Hematopoietic multipotent progenitor cell treated with erythropoietin and hydrocortisone succinate and interleukin-3 and kit ligand, for 4 days (in vitro differentiated cells): ENCODE measurements at regions not wholly inside any gene's neighbourhood (a gene's known extent, or its start where the extent isn't known, plus 50 kb on each side); places are given as distances from the start of the nearest gene placed in this dataset.

Experiments used
- DNase-seq: peaks from one replicate; pipeline ENCODE4 v3.0.0-alpha.2; 2015

DNA sequence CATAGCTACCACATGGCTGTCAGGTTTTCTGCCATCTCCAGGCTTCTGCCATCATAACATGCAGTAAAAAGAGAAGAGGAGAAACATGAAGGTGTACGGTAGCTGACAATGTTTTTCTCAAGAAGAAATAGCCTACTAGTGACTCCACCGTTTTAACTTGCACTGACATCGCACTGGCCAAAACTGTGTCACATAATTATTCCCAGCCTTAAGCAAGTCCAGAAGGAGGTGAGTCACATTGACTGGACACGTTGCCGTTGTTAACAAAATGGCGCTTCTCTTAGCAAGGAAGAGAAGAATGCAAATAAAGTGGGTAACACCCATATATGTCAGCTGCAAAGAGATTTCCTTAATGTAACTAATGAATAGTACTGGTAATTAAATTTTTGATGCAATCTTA lies 810.4 kb upstream of the SLC10A2 start:
- no peak for DNase-seq

DNA sequence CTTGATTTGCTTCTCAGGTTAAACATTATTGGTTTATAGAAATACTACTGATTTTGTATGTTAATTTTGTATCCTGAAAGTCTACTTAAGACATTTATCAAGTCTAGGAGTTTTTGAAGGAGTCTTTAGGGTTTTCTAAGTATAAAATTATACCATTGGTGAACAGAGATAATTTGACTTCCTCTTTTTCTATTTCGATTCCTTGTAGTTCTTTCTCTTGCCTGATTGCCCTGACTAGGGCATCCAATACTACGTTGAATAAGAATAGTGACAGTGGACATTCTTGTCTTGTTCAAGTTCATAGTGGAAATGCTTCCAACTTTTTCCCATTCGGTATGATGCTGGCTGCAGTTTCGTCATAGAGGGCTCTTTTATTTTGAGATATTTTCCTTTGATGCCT lies 807.5 kb upstream of the SLC10A2 start:
- DNase-seq: peak; percentile 73

DNA sequence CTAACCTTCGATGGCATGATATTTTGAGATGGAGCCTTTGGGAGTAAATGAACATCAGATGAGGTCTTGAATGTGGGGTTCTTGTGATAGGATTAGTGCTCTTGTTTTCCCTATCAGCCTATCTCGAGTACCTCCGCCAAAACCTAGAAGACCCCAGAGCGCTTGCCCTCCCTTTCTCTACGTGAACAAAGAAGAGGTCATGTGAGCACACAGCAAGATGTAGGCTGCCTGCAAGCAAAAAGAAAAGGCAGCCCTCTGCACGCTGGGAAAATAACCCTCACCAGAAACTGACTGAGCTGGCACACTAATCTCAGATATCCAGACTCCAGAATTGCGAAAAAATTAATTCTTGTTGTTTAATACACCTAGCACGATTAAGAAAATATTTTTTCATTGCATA lies 799.8 kb upstream of the SLC10A2 start:
- no peak for DNase-seq

DNA sequence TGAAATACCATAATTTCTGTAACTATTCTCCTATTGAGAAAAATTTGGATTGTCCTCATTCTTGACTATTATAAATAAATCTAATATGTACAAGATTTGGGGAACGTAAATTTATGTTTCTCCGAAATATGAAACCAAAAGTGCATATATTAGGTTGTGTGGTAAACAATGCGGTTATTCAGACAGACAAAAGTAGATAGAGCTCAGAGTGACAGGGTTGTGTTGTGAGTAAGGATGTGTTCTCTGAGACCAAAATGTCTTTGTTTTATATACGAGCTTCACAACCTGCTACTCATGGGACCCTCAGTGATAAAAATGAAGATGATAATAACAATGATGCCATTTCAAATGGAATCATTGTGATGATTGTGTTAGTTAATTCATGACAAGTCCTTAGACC lies 796.3 kb upstream of the SLC10A2 start:
- DNase-seq: no peak

DNA sequence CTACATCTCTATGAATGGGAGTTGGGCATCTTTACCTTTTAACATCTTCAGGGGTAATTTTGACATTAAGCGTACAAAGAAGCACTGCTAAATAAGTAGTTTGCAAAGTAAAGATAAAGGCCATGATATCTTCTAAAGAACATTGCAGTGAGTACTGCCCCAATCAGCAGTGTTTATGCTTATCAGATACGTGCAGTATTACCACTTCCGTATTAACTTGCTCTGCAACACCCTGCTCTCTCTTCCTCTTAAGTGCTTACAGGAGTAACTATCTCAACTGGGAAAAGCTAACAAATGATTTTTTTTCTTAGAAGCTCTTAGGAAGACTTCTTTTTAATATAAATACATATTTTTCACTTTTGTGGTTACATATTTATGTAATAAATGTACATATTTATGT lies 793.7 kb upstream of the SLC10A2 start:
- DNase-seq: peak; percentile 94

DNA sequence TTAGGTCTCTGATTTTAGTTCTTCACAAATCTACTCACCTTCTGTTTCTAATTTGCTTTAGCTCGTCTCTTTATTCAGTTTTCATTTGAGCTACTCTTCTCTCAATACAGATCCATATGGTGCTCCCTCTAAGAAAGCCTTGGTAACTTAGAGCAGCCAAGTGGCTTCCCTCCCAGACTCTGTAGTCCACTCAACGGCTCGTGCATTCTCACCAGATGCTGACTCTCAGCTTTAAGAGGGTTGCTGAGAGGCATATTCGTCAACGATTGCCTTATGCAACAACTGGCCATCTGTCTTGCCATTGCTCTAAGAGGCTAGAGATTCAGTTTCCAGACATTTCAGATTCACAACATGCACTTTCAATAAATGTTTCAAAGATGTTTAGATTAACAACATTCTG lies 785.8 kb upstream of the SLC10A2 start:
- no peak for DNase-seq

DNA sequence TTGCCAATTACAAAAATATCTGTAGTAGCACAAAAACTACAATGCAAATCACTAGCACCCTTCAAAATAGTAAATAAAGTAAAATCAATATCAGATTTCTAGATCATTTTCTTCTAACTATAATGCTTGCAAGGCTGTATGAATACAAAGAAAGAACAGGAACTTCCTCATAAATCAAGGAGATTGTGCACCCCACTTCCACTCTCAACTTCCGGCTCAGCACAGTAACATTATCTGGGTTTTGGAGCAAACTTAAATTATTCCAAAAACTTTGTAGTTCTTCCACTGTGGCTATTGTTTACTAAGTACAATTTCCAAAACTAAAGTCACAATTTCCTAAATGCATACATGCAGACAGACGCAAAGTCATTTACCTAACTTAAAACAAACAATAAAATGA lies 778.3 kb upstream of the SLC10A2 start:
- peak; percentile 45 for DNase-seq

DNA sequence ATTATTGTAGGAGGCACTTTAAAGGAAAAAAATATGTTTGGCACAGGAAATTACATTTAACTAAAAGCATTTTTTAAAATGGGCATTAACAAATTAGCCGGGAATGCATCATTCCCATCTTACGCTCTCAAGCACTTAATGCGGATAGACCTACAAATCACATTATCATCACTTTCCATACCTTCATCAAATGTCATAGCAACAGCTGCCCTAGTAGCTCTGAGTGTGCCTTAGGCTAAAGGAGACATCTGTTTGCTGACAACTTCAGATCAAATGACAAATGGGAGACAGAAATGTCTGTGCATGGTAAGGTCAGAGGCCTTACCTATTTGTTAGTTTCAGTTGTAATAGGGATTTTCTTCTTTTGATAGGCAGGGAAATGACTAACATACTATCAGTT lies 773.2 kb upstream of the SLC10A2 start:
- DNase-seq: no peak

DNA sequence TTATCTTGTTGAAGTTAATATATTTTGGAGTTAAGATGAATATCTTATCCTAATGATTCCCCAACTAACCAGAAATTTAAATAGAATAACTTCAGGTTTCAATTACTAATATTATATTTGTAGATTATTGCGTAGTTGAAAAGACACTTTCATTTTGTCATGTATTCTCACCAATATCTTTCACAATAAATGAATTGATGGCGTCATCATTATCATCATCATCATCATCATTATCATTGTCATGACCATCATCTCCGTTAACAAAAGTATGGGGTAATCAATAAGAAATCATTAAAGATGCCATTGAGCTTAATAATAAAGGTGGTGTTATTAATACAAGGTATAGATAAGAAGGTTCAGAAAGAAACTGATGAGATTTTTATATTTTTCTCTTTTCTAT lies 768.8 kb upstream of the SLC10A2 start:
- no peak for DNase-seq

DNA sequence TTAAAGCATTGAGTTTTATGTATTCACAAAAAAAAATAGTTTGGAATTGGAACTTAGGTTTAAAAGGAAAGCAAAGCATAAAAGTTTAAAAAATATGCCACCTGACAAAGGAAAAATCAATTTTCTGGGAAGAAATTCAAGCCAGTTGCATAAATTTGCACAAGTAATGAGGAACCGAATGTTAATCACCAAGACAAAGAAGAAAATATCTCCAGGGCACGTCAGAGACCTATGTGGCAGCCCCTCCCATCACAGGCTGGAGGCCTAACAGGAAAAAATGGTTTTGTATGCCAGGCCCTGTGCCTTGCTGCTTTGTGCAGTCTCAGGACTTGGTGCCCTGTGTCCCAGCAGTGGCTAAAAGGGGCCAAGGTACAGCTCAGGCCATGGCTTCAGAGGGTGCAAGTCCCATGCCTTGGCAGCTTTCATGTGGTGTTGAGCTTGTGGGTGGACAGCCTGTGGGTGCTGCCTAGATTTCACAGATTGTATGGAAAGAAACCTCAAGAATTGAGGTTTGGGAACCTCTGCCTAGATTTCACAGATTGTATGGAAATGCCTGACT lies 767.2 kb upstream of the SLC10A2 start:
- DNase-seq: no peak

DNA sequence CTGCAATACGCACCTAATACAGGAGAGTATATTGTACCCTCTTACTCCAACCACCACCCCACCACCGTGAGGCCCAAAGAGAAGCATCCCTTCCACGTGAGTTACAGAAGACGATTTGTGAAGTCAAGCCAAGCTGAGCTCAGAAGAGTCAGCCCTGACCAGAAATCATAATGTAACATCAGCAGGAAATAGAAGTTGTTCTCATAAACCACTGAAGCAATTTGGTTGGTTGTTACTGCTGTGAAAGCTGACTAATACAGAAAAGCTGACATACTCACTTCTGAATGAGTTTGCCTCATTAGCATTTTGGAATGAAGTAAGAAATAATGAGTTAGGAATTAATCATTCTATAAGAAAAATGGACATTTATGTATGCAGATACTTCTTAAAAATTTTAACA lies 749.4 kb upstream of the SLC10A2 start:
- no peak for DNase-seq

DNA sequence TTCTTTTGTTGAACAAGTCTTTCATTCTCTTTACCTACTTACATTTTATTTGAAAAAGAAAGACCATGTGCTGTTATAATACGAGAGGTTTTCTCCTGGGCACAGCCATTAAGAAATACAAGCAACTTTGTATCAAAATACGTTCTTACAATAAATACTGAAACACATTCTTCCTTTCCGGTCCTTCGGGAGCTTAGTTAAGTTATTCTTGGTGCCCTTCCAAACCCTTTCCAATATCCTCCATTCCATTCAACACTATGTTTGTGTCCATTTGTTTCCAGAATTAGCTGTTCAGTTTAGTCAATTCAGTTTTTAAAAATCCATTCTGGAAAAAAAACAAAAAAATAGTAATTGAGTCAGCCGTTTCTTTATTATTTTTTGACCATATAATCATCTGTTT lies 746.8 kb upstream of the SLC10A2 start:
- no peak for DNase-seq

DNA sequence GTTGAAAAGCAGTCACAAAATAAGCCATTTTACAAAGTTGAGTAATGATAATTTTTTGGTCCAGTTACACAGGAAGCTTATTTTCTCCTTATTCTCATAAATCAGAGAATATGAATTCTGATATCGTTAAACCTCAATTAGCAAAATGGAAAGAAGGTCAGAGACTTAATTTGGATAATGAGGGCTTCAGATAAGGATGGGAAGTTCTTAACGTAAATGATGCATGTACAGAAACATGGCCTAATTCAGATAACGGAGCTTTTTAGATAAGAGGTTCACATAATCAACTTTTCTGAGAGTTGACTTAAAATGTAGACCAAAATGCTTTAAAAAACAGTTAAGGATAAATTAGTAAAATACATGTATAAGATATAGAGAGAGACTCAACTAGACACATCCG lies 746.3 kb upstream of the SLC10A2 start:
- no peak for DNase-seq

DNA sequence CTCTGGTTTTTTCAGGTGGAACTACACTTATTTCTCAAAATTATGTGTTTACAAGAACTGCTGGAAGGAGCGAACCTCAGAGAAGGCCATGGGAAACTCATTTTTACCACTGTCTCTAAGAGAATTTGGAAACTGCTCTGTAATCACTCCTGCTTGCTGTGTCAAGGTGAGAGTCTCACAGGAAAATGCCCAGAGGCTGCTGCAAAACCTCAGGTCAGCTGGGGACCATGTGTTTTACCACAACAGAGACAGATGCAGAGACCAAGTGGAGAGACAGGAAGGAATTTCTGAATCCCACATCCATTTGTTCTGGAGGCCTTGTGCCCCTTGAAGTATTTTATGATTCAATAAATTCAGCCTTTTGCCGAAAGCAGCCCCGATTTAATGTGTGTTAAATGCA lies 743.8 kb upstream of the SLC10A2 start:
- DNase-seq: no peak

DNA sequence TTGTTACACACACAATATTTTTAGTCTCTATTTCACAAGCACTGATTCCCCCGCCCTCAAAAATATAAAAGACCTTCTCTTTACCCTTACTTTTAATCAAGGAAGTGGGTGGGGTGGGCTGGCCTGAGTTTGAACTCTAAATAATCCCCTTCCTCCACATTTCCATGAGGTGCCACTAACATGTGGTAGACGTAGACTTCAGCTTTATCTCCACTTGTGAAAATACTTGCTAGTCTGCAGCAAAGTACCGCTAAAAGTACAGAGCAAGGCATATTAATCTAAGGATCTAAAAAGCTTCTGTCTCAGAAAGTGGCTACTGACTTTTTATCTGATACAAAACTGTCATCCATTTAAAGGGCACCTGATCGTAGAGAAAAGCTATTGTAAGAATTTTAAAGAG lies 739.6 kb upstream of the SLC10A2 start:
- DNase-seq: no peak

DNA sequence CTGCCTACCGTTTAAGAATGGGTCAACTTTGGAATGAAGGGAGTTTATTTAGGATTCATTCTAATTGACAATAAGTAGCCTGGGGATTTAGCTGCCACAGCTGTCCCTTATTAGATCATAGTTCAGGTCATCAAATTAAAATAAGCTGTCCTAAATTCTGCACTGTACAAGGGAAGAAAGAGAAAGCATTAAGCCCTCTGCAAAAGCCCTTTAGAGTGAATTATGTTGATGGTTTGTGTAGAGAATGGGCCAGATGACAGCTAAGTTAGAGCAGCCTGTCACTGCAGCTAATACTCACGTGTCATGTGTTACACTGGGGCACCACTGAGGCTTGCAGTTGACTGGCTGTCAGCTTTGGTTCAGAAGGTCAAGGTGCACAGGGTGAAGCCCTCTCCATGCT lies 737.1 kb upstream of the SLC10A2 start:
- no peak for DNase-seq

DNA sequence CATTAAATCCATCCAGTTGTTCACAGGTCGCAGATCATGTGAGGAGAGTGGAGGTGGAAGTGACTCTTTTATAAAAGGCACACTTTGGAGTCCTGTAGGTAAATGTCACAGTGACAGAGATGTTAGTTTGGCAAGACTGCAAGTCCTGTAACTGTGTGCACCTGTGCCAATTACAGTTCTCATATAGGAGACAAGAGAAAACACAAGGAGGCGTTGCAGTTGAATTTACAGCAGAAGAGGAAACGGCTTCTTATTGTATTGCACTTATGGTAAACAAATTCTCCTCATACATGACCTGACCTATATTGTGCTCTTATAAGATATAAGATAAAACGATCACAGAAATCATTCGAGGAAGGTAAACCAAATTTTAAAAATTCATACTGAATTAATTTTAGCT lies 732.8 kb upstream of the SLC10A2 start:
- peak; percentile 3 for DNase-seq

DNA sequence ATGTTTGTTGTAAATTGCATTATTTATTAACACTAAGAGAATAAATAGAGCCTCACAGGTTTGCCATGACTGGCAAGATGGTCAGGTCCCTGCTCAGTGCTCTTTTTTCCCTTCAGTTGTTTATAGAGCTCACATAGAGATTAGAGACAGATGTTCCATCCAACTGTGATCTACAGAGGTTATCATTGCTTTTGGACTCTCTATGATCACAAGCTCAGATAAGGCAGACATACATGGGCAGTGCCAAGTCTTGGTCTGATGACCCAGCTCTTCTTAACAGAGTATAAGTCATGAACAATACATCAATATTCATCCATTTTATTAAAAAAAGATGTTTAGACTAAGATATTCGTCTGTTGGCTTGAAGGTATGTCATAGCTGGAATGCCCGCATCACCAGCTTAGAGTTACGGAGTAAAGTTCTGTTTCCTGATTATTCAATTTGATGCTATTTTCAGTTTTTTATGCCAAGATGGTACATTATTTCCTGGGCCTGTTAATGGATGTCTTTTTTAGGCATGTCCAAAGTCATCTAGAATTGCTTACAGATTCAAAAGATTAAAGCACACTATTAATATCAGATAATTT lies 729.8 kb upstream of the SLC10A2 start:
- DNase-seq: no peak

DNA sequence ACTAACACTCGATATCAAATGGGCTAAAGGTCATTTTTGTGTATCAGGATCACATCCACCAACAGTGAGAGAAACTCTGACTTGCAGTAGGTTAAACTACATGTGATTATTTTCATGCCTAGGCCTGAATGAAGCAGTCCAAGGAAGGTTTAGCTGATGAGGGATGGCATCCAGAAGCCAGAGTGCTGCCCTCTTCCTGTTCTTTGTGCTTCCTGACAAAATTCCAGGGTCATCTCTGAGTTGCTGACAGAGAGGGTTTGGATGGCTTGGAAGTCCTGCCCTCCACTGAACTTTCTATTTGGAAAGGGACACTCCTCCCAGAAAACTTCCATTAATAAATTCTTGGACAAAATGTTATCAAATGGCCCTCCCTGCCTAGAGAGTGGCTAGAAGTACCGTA lies 728.3 kb upstream of the SLC10A2 start:
- DNase-seq: no peak

DNA sequence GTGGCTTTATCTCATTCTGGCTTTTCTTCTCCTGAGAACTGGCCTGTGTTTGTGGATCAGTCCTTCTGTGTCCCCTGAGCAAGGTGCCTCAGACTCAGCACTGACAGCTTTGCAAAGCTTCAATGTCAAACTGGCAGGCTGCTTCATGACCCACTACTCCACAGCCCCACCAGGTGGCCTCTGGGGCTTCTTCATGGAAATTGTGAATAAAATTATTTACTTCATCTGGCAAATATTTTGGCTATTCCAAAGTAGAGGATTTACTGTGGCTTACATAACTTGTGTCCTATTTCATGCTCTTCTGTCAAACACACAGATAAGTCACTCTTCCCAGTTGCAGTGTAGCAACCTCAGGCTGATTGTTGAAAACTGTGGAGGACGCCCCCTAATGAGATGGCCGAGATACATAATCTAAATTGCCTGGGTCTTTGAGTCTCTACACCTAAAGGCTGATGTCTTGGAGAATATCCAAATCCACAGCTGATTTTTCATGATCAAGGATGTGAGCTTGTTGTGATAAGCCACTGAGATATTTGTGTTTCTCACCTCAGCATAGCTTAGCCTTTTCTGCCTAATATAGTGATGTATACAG lies 721.9 kb upstream of the SLC10A2 start:
- peak; percentile 41 for DNase-seq

DNA sequence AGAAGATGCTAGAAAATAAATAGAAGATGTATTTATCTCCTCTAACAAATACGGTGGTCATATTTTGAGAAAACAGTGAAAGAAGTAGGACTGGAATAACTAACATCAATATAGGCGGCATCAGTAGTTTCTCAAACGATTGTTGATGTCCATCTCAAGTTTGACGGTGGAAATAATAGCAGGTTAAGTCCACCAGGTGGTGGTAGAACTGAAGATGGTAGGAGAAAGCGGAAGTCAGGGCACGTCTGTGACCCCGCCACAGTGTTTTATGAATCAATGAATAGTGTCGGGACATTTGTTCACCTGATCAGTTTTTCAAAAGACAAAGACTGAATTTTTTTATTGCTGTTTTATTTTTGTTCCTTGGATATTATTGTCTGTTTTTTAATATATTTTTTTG lies 706.4 kb upstream of the SLC10A2 start:
- peak; percentile 43 for DNase-seq

DNA sequence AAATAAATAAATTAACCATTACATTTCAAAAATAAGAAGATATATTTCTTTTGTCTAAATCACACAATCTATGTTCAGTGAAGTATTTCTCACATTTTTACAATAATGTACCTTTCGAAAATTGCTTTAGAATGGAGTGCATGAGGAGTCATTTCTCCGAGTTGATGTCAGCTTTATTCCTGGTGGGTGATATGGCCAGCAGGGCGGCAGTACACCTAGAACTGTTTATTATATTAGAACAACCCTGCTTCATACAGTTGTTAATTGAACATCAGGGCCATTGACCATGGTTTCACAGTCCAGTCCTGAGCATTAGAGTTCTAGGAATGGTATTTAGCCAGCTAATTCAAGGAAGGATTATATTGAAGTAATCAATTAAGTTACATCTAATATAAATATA lies 696.3 kb upstream of the SLC10A2 start:
- peak; percentile 15 for DNase-seq

DNA sequence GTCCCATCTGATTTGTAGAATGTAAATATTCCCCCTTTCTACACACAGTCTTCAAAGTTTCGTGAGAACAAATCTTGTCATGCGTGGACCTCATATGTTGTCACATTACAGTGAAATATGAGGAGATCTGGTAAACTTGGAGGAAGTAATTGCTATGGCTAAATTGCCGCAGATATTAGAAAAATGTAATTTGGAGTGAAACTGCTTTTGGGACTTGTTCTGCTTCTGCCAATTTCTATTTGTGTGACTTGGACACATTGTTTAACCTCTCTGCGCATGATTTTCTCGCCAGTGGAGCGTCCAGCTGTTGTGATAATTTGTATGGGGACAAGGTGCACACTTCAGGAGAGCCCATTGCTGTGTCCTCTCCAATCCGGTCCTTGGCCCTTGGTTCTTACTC lies 693.1 kb upstream of the SLC10A2 start:
- no peak for DNase-seq

DNA sequence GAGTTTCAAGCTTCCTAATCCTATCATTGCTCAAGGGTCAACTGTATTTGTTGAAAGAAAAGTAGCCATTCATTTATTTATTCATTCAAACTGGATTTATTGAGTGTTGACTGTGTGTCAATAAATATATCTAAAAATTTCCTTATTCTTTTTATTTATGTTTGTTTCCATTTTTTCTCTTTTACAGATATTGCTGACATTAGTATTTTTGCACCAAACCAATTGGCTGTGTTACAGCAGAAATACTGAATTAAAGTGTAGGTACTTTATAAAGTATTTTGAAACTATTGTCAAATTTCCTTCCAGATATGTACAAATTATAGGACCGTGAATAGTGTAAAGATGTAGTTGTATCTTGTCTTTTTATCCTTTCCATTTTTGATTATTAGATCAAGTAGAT lies 692.0 kb upstream of the SLC10A2 start:
- DNase-seq: no peak

DNA sequence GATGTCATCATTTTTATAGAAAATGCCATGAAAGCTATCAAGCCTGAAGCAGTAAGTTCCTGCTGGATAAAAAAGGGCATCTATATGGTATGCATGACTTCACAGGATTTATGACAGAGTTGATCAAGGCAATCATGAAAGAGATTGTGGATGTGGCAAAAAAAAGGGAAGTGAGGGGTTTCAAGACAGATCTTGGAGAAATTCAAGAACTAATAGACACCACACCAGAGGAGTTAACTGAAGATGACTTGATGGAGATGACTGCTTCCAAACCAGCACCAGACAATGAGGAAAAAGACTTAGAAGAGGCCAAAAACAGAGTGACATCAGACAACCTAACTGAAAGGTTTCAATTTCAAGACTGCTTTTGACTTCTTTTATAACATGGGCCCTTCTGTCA lies 691.1 kb upstream of the SLC10A2 start:
- DNase-seq: peak; percentile 19
